ENCODE measurements at regions not wholly inside any gene's neighbourhood (a gene's known extent, or its start where the extent isn't known, plus 50 kb on each side); places are given as distances from the start of the nearest gene placed in this dataset.
"Not testable (repeated sequence)": the region's sequence is repeated elsewhere in the genome, so short reads cannot be mapped to it uniquely, and the experiment has no call there.

- no peak for DNase-seq (ENCODE audit: low read depth in 3 of 3)
These were observed 114.2 kb upstream of the MAN2A1 start for GRCh38 chr5:109575506-109575905.

DNA sequence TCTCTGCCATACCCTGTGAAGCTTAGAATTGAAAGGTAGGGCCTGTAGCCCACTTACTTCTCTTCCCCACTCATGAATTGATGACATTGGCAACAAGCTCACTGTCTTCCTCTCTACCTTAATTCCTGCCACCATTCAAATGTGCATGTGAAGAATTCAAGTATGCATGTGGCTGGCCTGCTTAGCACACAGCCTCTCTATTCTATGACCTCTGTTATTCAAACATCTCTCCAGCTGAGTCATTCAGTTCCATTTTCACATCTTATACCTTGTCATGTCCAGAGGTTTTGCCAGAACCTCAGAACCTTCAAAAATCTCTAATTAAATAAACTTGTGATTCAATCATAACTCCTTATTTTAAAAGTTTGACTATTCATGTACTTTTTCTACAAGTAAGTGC, 114.7 kb upstream of the MAN2A1 start:
- DNase-seq (ENCODE audit: low read depth in 3 of 3), result no peak

- DNase-seq (ENCODE audit: low read depth in 3 of 3), result no peak
These were observed 116.0 kb upstream of the MAN2A1 start for GRCh38 chr5:109573766-109574165.

GRCh38 chr5:109573256-109573655, 116.5 kb upstream of the MAN2A1 start:
- DNase-seq (ENCODE audit: low read depth in 3 of 3), result no peak

DNA sequence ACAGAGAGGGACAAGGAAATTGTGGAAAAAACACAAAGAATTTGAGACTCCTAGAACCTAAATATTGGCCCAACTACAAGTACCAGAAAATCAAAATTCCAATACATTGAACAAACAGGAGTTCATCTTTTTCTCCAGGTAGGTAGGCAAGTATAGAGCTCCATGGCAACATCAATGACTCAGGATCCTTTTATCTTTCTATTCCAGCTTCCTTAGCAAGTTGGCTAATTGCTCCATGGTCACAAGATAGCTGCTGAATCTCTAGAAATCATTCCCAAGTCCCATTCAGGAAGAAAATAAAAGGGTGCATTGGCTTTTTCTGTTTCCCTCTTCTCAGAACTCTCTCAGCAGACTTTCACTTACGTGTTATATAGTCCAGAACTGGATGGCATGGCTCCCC, 117.9 kb upstream of the MAN2A1 start:
- DNase-seq (ENCODE audit: low read depth in 3 of 3), result no peak

DNA sequence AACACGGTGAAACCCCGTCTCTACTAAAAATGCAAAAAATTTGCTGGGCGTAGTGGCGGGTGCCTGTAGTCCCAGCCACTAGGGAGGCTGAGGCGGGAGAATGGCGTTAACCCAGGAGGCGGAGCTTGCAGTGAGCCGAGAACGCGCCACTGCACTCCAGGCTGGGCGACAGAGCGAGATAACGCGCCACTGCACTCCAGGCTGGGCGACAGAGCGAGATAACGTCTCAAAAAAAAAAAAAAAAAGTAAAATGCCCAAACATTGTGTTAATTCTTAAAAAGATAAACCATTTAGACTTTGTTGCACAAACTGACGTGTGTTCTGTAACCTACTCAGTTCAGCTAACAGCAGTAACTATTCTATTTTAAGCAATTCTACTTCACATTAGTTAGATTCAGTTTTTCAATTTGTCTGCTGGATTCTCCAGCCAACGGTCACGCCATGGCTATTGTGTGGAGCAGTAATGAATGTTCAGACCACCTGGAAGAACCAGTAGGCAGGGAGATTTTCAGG, 119.3 kb upstream of the MAN2A1 start:
- DNase-seq (ENCODE audit: low read depth in 3 of 3), result no peak

DNA sequence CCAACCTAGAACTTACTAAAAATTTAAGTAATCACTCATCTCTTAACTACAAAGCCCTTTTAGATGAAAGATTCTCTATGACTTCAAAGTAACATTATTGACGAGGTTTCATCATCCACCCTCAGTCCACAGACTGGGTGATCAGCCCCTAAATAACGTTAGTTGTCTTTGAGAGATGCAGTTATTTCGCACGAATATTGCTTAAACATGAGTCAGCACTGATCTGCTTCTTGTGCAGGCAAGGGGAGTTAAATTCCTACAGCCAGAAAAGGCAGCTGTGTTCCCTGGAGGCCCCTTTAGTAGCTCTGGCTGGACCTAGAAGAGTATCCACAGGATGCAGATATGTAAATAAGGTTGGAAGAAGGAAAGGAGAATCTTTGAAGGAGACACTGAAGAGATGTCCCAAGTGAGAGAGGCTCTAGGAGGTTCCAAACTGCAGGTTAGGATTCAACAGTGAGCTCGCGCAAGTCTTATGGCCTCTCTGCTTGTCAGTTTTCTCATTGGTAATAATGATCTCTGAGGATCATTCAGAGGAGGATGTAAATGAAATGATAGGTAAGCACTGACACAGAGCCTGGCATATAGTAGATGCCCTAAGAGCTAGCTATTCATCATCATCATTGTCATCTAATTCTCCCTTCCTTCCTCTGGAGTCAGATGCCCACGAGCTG, 122.2 kb upstream of the MAN2A1 start:
- DNase-seq (ENCODE audit: low read depth in 3 of 3), result no peak

DNA sequence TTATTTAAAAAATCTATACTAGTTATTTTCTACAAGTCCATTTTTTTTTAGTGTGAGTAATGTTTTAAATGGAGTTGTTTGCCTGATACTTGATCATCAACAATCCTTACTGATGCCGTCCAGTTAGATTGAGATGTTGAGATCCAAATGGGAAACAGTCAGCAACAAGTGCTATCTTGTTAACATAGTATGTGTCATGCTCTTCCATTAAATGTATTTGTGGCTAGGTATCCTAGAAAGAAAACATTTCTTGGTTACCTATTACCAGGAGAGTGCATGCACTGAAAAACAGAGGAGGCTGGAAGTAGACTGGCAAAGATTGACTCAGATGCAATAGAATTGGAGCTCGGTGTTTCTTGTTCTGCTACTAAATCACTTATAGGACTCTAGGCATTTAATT, 123.4 kb upstream of the MAN2A1 start:
- DNase-seq (ENCODE audit: low read depth in 3 of 3), result no peak

DNA sequence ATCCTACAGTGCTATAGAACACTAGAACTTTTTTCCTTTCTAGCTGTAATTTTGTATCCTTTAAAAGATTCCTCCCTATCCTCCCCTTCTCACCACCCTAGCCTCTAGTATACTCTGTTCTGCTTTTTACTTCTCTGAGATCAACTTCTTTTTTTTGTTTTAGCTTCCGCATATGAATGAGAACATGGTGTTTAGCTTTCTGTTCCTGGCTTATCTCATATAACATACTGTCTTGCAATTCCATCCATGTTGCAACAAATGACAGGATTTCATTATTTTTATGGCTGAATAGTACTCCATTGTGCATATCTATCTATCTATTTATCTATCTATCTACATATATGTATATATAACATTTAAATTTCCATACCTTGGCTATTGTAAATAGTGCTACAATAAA, 126.0 kb upstream of the MAN2A1 start:
- no peak for DNase-seq (ENCODE audit: low read depth in 3 of 3)

- DNase-seq (ENCODE audit: low read depth in 3 of 3), result no peak
These were observed 126.5 kb upstream of the MAN2A1 start for GRCh38 chr5:109563189-109563588.

- DNase-seq (ENCODE audit: low read depth in 3 of 3), result no peak
These were observed 127.3 kb upstream of the MAN2A1 start for GRCh38 chr5:109562441-109562840.

DNA sequence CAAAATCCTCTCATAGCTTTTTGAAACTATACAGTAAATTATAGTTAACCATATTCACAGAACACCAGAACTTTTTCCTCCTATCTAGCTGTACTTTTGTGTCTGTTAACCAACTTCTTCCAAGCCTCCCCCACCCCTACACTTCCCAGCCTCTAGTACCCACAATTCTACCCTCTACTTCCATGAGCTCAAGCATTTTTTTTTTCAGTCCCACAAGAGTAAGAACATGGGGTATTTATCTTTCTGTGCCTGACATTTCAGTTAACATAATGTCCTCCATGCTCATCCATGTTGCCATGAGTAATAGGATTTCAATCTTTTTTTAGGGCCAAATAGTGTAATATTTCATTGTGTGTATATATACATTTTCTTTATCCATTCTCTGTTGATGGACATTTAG, 128.3 kb upstream of the MAN2A1 start:
- no peak for DNase-seq (ENCODE audit: low read depth in 3 of 3)

DNA sequence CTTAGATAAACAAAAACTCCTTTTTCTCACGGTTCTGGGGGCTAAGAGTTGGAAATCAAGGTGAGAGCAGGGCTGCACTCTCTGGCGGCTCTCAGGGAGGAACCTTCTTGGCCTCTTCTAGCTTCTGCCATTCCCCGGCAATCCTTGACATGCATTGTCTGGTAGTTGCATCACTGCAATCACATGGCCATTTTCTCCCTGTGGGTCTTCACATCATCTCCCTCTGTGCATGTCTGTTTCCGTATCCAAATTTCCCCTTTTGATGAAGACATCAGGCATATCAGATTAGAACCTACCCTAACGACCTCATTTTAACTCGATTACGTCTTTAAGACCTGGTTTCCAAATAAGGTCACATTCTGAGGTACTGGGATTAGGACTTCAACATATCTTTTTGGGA, 129.2 kb upstream of the MAN2A1 start:
- DNase-seq (ENCODE audit: low read depth in 3 of 3), result no peak

DNA sequence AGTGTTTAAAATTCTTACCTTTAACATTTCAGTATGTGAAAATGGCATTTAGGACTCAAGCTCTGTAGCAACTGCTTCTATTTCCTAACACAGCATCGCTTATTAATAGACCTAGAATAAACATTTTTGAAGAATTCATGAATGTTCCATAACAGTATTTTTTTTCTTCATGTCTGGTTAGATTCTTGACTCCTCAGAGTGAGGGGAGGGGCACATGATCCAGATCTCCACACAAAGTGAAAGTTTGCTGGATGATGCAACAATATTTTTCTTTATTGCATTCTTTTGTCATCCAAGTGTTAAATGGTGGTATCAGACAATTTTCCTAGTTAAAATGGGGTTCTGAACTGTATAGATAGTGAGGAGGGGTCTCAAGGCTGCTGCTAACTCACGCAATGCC, 130.8 kb upstream of the MAN2A1 start:
- no peak for DNase-seq (ENCODE audit: low read depth in 3 of 3)

- DNase-seq (ENCODE audit: low read depth in 3 of 3), result no peak
These were observed 131.4 kb upstream of the MAN2A1 start for GRCh38 chr5:109558364-109558763.

DNA sequence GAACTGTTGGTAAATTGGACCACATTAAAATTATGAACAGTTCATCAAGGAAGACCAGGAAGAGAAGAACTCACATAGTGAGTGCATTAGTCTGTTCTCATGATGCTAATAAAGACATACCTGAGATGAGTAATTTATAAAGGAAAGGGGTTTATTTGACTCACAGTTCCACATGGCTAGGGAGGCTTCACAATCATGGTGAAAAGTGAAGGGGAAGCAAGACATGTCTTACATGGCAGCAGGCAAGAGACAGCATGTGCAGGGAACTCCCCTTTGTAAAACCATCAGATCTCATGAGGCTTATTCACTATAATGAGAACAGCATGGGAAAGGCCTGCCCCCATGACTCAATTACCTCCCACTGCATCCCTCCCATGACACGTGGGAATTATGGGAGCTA, 135.9 kb upstream of the MAN2A1 start:
- DNase-seq (ENCODE audit: low read depth in 3 of 3), result no peak

DNA sequence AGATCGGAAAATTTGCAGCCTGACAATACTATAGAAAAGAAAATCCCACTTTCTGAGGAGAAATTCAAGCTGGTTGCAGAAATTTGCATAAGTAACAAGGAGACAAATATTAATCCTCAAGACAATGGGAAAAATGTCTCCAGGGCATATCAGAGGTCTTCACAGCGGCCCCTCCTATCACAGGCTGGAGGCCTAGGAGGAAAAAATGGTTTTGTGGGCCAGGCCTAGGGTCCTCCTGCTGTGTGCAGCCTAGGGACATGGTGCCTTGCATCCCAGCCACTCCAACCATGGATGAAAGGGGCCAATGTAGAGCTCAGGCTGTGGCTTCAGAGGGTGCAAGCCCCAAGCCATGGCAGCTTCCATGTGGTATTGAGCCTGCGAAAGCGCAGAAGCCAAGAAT, 138.5 kb upstream of the MAN2A1 start:
- not testable (repeated sequence) for DNase-seq (ENCODE audit: low read depth in 3 of 3)

DNA sequence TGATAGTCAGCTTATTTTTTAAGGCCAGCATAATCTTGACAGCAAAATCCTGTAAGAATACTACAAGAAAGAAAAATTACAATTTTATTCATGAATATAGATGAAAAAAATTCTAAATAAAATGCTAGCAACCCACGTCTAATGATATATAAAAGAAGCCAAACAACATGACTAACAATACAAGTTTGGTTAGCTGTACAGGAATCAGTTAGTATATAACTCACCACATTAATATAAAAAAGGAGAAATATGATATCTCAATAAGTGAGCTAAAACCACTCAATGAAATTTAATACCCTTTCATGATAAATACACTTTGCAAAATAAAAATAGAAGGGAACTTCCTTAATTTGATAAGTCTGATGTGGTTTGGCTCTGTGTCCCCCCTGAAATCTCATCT, 139.7 kb upstream of the MAN2A1 start:
- no peak for DNase-seq (ENCODE audit: low read depth in 3 of 3)

DNA sequence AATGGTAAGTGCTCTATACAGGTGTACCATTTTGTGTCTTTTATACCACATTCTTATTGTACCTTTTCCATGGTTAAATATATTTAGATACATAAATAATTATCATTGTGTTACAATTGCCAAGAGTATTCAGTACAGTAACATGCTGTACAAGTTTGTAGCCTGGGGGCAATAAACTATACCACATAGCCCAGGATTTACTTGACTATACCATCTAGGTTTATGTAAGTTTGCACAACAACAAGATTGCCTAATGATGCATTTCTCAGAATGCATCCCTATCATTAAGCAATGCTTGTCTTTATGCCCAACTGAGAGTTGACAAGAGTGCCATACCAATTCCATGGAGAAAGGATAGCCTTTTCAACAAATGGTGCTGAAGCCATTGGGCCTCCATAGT, 136.7 kb upstream of the PJA2 start:
- DNase-seq (ENCODE audit: low read depth in 3 of 3), result no peak

- not testable (repeated sequence) for DNase-seq (ENCODE audit: low read depth in 3 of 3)
These were observed 135.1 kb upstream of the PJA2 start for GRCh38 chr5:109544873-109545272.

DNA sequence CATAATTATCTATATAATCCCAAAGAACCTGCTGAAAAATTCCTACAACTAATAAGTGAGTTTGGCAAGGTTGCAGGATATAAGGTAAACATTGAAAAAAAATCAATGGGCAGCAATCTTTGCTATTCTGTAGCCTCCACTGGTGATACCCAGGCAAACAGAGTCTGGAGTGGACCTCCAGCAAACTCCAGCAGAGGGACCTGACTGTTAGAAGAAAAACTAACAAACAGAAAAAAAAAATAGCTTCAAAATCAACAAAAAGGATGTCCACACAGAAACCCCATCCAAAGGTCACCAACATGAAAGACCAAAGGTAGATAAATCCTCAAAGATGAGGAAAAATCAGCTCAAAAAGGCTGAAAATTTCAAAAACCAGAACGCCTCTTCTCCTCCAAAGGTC, 128.9 kb upstream of the PJA2 start:
- not testable (repeated sequence) for DNase-seq (ENCODE audit: low read depth in 3 of 3)

DNA sequence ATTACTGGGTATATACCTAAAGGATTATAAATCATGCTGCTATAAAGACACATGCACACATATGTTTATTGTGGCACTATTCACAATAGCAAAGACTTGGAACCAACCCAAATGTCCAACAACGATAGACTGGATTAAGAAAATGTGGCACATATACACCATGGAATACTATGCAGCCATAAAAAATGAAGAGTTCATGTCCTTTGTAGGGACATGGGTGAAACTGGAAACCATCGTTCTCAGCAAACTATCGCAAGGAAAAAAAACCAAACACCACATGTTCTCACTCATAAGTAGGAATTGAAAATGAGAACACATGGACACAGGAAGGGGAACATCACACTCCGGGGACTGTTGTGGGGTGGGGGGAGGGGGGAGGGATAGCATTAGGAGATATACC, 125.3 kb upstream of the PJA2 start:
- DNase-seq (ENCODE audit: low read depth in 3 of 3), result not testable (repeated sequence)

DNA sequence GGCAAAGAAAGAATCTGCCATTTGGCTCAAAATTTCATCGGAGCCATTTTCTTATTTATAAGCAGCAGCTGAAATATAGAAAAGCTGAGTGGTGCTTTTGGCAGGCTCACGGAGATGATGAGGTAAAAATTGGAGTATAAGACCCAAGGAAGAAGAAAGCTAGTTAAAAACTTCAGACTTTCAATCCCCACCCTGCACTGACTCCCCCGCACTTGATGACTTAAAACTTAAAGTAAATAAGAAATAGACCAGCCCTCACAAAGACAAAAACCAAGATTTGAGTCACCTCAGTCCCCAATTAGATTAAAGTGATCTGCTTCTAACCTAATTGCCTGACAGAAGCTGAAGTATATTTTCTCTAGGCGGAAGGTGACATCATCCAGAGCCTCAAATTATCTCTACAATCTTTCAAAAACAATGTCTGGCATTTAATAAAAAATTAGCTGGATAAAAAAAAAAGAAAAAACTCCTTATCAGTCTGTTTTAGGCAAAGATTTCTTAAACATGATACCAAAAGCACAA, 124.0 kb upstream of the PJA2 start:
- DNase-seq (ENCODE audit: low read depth in 3 of 3), result no peak

DNA sequence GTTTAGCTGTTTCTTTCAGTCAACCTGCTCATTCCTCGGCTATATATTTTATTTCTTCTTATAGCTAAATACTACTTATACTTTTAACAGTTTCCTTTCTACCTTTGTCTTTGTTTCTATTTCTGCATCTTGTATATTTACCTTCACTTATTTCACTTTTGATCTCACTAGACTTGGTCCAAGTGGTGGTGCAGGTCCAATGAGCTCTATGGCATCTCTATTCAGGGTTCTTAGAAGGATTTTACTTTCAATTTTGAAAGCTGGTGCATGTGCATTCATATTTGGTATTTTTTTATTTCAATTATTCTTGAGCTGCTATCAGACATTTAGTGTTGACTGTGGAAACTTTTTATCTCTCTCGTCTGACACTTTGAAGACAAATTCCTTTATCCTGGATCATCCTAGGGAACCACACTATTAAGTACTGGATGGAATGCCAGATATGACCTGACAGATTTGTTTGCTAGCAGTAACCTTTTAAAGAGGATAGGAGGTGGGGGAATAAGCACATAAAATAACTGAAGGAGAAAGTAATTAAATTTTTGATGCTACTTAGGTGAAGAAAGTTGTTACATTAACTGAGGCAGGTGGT, 123.1 kb upstream of the PJA2 start:
- no peak for DNase-seq (ENCODE audit: low read depth in 3 of 3)
